ENCODE measurements at regions not wholly inside any gene's neighbourhood (a gene's known extent, or its start where the extent isn't known, plus 50 kb on each side); places are given as distances from the start of the nearest gene placed in this dataset.

DNA sequence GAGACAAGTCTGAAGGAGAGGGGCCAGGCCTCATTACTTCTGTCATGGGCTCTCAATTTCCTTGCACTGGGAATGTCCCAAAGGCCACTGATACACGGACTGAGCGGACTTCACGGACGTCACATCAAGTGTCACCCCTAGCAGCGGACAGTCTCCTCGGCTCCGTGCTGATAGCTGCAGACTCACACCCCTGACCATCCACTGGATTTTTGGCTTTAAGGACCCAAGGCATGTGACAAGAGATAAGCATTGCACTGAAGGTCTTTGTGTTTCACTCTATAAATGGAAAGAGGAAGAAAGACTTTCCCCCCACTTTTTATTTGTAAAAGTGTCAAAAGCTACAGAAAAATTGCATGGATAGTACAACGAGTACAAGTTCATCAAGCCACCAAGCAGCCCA is 200.4 kb upstream of the FGGY start:
- intact Hi-C loops (cut with DNase I): no loop called here
- H3K4me3 ChIP-seq: no peak overlapping the region
- H3K4me1 ChIP-seq (ENCODE audit: insufficient read depth): no peaks in the 10 kb centered on the region
- H3K27ac ChIP-seq: no peak overlapping the region
- TF ChIP-seq EP300 (IDR thresholded peaks at IDR 0.05) (no peak), POLR2A (IDR thresholded peaks at IDR 0.05) (no peak)
- no peak for DNase-seq
- no peaks in the 10 kb centered on the region for H3K9me3 ChIP-seq
- H3K36me3 ChIP-seq: no peaks in the 10 kb centered on the region
- WGBS, 3 donors: 91 to 94% (median 93%) methylated on average over 8 of the region's 8 CpGs
- no peaks in the 10 kb centered on the region for H3K27me3 ChIP-seq

DNA sequence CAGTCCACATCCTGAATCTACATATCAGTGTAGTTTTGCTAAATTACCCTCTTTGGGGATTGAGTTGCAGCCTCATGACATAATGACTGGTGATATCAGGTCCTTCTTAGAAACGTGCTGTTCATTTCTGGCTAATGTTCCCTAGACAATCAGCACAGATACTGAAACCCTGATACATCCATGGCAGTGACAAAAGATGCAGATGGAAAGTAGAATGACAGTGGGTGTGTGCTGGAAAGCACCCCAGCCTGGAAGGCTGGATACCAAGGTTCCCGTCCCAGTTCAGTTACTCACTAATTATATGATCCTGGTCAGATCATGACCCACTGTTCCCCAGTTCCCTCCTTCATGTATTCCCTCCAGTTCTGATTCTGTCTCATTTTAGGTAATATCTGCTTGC is 198.2 kb upstream of the FGGY start:
- DNase-seq: no peak
- 44 to 50% (median 48%) methylated on average over 2 of the region's 2 CpGs for WGBS, 3 donors
- Histone ChIP-seq H3K27ac (no peak overlapping the region), H3K9me3 (no peaks in the 10 kb centered on the region), H3K4me1 (ENCODE audit: insufficient read depth) (no peaks in the 10 kb centered on the region), H3K36me3 (no peaks in the 10 kb centered on the region), H3K4me3 (no peak overlapping the region), H3K27me3 (no peaks in the 10 kb centered on the region)
- no peak for TF ChIP-seq POLR2A (IDR thresholded peaks at IDR 0.05)
- no peak for TF ChIP-seq EP300 (IDR thresholded peaks at IDR 0.05)
- TF ChIP-seq, protein P1, sequence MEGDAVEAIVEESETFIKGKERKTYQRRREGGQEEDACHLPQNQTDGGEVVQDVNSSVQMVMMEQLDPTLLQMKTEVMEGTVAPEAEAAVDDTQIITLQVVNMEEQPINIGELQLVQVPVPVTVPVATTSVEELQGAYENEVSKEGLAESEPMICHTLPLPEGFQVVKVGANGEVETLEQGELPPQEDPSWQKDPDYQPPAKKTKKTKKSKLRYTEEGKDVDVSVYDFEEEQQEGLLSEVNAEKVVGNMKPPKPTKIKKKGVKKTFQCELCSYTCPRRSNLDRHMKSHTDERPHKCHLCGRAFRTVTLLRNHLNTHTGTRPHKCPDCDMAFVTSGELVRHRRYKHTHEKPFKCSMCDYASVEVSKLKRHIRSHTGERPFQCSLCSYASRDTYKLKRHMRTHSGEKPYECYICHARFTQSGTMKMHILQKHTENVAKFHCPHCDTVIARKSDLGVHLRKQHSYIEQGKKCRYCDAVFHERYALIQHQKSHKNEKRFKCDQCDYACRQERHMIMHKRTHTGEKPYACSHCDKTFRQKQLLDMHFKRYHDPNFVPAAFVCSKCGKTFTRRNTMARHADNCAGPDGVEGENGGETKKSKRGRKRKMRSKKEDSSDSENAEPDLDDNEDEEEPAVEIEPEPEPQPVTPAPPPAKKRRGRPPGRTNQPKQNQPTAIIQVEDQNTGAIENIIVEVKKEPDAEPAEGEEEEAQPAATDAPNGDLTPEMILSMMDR (IDR thresholded peaks at IDR 0.05): no peak
- intact Hi-C loops (cut with DNase I): no loop called here

DNA sequence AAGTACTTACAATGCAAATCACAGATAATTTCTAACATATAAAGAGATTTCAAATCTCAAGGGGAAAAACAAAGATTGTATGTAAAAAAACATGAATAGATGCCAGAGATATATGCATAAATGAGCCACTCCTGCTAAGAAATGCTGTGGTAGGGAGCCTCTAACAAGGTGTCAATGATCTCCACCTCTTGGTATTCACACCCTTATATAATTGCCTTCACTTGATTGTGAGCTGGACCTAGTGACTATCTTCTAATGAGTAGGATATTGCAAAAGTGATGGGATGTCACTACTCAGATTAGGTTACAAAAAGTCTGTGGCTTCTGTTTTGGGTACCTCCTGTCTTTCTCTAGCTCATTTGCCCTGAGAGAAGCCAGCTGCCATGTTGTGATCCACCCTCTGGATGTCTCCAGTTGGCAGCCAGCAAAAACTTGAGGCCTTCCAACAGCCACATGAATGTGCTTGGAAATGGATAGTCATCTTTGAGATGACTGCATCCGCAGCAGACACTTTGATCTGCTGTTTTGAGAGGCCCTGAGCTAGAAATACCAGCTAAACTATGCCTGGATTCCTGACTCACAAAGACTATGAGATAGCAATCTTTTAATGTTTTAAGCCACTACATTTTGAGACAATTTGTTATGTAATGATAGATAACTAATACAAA is 196.1 kb upstream of the FGGY start:
- H3K27me3 ChIP-seq: no peaks in the 10 kb centered on the region
- H3K27ac ChIP-seq: no peak overlapping the region
- no peak for TF ChIP-seq EP300 (IDR thresholded peaks at IDR 0.05)
- TF ChIP-seq, protein P1 (IDR thresholded peaks at IDR 0.05): no peak
- TF ChIP-seq POLR2A (IDR thresholded peaks at IDR 0.05): no peak
- 90 to 100% (median 94%) methylated on average over 1 of the region's 1 CpG for WGBS, 3 donors
- no peak overlapping the region for H3K4me3 ChIP-seq
- no peaks in the 10 kb centered on the region for H3K36me3 ChIP-seq
- no peaks in the 10 kb centered on the region for H3K9me3 ChIP-seq
- H3K4me1 ChIP-seq (ENCODE audit: insufficient read depth): peaks cover 2% of the 10 kb centered on the region
- intact Hi-C loops (cut with DNase I): no loop called here
- DNase-seq: no peak

DNA sequence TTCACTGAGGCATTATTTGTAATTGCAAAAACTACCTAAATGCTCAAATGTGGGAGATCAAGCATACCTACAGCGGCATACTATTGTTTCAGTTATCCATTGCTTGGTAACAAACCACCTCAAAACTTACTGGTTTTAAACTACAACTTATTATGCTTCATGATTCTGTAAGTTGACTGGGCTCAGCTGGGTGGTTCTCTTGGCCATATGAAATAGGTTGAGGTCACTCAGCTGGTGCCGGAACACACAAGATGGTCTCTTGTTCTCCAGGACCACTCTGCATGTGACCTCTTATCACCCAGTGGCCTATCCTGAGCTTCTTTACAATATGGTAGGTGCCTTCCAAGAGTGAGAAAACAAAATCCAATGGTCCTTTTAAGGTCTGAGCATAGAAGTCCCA is 195.4 kb upstream of the FGGY start:
- intact Hi-C loops (cut with DNase I): no loop called here
- WGBS, 3 donors: 48 to 78% (median 73%) methylated on average over 2 of the region's 2 CpGs

DNA sequence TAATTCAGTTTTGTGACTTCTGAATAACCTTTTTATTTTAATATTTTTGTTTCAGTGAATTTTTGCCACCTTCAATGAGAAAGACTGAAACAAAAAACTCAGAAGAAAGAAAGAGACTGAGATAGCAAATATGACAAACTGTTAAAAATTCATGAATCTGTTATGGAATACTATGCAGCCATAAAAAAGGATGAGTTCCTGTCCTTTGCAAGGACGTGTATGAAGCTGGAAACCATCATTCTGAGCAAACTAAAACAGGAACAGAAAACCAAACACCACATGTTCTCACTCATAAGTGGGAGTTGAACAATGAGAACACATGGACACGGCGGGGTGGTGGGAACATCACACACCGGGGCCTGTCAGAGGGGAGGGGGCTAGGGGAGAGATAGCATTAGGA is 193.4 kb upstream of the FGGY start:
- 75 to 82% (median 78%) methylated on average over 4 of the region's 4 CpGs for WGBS, 3 donors

More for the DNA sequence above, 195.4 kb upstream of the FGGY start:
- DNase-seq: no peak
- no peak overlapping the region for H3K4me3 ChIP-seq
- H3K36me3 ChIP-seq: no peaks in the 10 kb centered on the region
- no peak overlapping the region for H3K27ac ChIP-seq
- peaks cover 6% of the 10 kb centered on the region for H3K4me1 ChIP-seq (ENCODE audit: insufficient read depth)
- H3K27me3 ChIP-seq: no peaks in the 10 kb centered on the region
- no peaks in the 10 kb centered on the region for H3K9me3 ChIP-seq
- TF ChIP-seq POLR2A (IDR thresholded peaks at IDR 0.05): no peak
- TF ChIP-seq, protein P1 (IDR thresholded peaks at IDR 0.05): no peak
- no peak for TF ChIP-seq EP300 (IDR thresholded peaks at IDR 0.05)

More for the DNA sequence above, 193.4 kb upstream of the FGGY start:
- Histone ChIP-seq H3K27ac (no peak overlapping the region), H3K4me3 (no peak overlapping the region), H3K9me3 (no peaks in the 10 kb centered on the region), H3K27me3 (no peaks in the 10 kb centered on the region), H3K4me1 (ENCODE audit: insufficient read depth) (peaks cover 6% of the 10 kb centered on the region), H3K36me3 (no peaks in the 10 kb centered on the region)
- TF ChIP-seq, protein P1 (IDR thresholded peaks at IDR 0.05): no peak
- TF ChIP-seq EP300 (IDR thresholded peaks at IDR 0.05) (no peak), POLR2A (IDR thresholded peaks at IDR 0.05) (no peak)
- intact Hi-C loops (cut with DNase I): no loop called here
- no peak for DNase-seq

Measured in ovary (tissue), 7 donors.